Fibroblast of skin of right biceps (primary cell): ENCODE measurements at regions not wholly inside any gene's neighbourhood (a gene's known extent, or its start where the extent isn't known, plus 50 kb on each side); places are given as distances from the start of the nearest gene placed in this dataset.

Experiments used
- DNase-seq: peaks from one replicate; pipeline ENCODE4 v3.0.0-alpha.2; 2013

GRCh38 chr4:188197566-188197965 is 58.3 kb downstream of the TRIML1 start:
- no peak for DNase-seq

- no peak for DNase-seq
Measured at GRCh38 chr4:188198982-188199792, 59.9 kb downstream of the TRIML1 start.

- peak; percentile 57 for DNase-seq
Measured at GRCh38 chr4:188201851-188202250, 62.6 kb downstream of the TRIML1 start.

- DNase-seq = no peak
Measured at GRCh38 chr4:188206783-188207182, 67.5 kb downstream of the TRIML1 start.

GRCh38 chr4:188214861-188215260 is 75.6 kb downstream of the TRIML1 start:
- DNase-seq = no peak

- no peak for DNase-seq
Measured at GRCh38 chr4:188218392-188218791, 79.2 kb downstream of the TRIML1 start.

- DNase-seq = no peak
Measured at GRCh38 chr4:188220006-188220405, 80.8 kb downstream of the TRIML1 start.

- DNase-seq = no peak
Measured at GRCh38 chr4:188221090-188221489, 81.8 kb downstream of the TRIML1 start.

- DNase-seq = no peak
Measured at GRCh38 chr4:188228279-188228678, 89.0 kb downstream of the TRIML1 start.

GRCh38 chr4:188232428-188232827 is 93.2 kb downstream of the TRIML1 start:
- DNase-seq = no peak

- DNase-seq = no peak
Measured at GRCh38 chr4:188242041-188242440, 102.8 kb downstream of the TRIML1 start.

- no peak for DNase-seq
Measured at GRCh38 chr4:188245651-188246050, 106.4 kb downstream of the TRIML1 start.

- peak; percentile 9 for DNase-seq
Measured at GRCh38 chr4:188246488-188246887, 107.2 kb downstream of the TRIML1 start.

GRCh38 chr4:188254211-188254610 is 115.0 kb downstream of the TRIML1 start:
- DNase-seq = peak; percentile 12

GRCh38 chr4:188262464-188262863 is 123.2 kb downstream of the TRIML1 start:
- peak; percentile 43 for DNase-seq

- DNase-seq = no peak
Measured at GRCh38 chr4:188263321-188263720, 124.1 kb downstream of the TRIML1 start.

- DNase-seq = no peak
Measured at GRCh38 chr4:188266386-188266785, 127.1 kb downstream of the TRIML1 start.

- DNase-seq = no peak
Measured at GRCh38 chr4:188268131-188268908, 129.1 kb downstream of the TRIML1 start.

GRCh38 chr4:188270273-188271069 is 131.2 kb downstream of the TRIML1 start:
- no peak for DNase-seq

GRCh38 chr4:188275686-188276085 is 136.4 kb downstream of the TRIML1 start:
- DNase-seq = no peak

GRCh38 chr4:188279184-188279583 is 139.9 kb downstream of the TRIML1 start:
- DNase-seq = no peak

- peak; percentile 8 for DNase-seq
Measured at GRCh38 chr4:188282471-188283232, 143.4 kb downstream of the TRIML1 start.
